ENCODE measurements at regions not wholly inside any gene's neighbourhood (a gene's known extent, or its start where the extent isn't known, plus 50 kb on each side); places are given as distances from the start of the nearest gene placed in this dataset.
A peak's percentile ranks its signal among the peaks of the same experiment; 100 is the strongest.

GRCh38 chr5:85143138-85143537 lies 758.5 kb upstream of the EDIL3 start:
- ATAC-seq (no peak), DNase-seq (ENCODE audit: missing footprints) (no peak)
- intact Hi-C loops (cut with DNase I), result no loop called here

GRCh38 chr5:85148701-85149100 lies 764.0 kb upstream of the EDIL3 start:
- ATAC-seq, result no peak
- intact Hi-C loops (cut with DNase I), result no loop called here
- no peak for DNase-seq (ENCODE audit: missing footprints)

- ATAC-seq (no peak), DNase-seq (ENCODE audit: missing footprints) (no peak)
- intact Hi-C loops (cut with DNase I), result no loop called here
These were observed 774.7 kb upstream of the EDIL3 start for GRCh38 chr5:85159395-85159794.

- intact Hi-C loops (cut with DNase I), result no loop called here
- no peak for DNase-seq (ENCODE audit: missing footprints)
- ATAC-seq, result no peak
These were observed 783.8 kb upstream of the EDIL3 start for GRCh38 chr5:85168474-85168873.

GRCh38 chr5:85170183-85170582 lies 785.5 kb upstream of the EDIL3 start:
- intact Hi-C loops (cut with DNase I), result no loop called here
- DNase-seq (ENCODE audit: missing footprints) (no peak), ATAC-seq (no peak)

- ATAC-seq (no peak), DNase-seq (ENCODE audit: missing footprints) (no peak)
- intact Hi-C loops (cut with DNase I), result no loop called here
These were observed 788.8 kb upstream of the EDIL3 start for GRCh38 chr5:85173469-85173868.

- intact Hi-C loops (cut with DNase I), result no loop called here
- ATAC-seq (no peak), DNase-seq (ENCODE audit: missing footprints) (no peak)
These were observed 797.7 kb upstream of the EDIL3 start for GRCh38 chr5:85182344-85182743.

- intact Hi-C loops (cut with DNase I), result no loop called here
- ATAC-seq (no peak), DNase-seq (ENCODE audit: missing footprints) (peak; percentile 43)
These were observed 819.6 kb upstream of the EDIL3 start for GRCh38 chr5:85204289-85204688.

GRCh38 chr5:85205430-85205829 lies 820.8 kb upstream of the EDIL3 start:
- DNase-seq (ENCODE audit: missing footprints) (no peak), ATAC-seq (no peak)
- intact Hi-C loops (cut with DNase I), result no loop called here

GRCh38 chr5:85225388-85225787 lies 840.7 kb upstream of the EDIL3 start:
- intact Hi-C loops (cut with DNase I), result no loop called here
- ATAC-seq (no peak), DNase-seq (ENCODE audit: missing footprints) (no peak)

GRCh38 chr5:85249204-85249603 lies 864.5 kb upstream of the EDIL3 start:
- intact Hi-C loops (cut with DNase I), result no loop called here
- no peak for ATAC-seq
- DNase-seq (ENCODE audit: missing footprints), result no peak

GRCh38 chr5:85263125-85263524 lies 878.4 kb upstream of the EDIL3 start:
- ATAC-seq, result no peak
- intact Hi-C loops (cut with DNase I), result no loop called here
- no peak for DNase-seq (ENCODE audit: missing footprints)

GRCh38 chr5:85266692-85267091 lies 882.0 kb upstream of the EDIL3 start:
- ATAC-seq, result no peak
- intact Hi-C loops (cut with DNase I), result no loop called here

GRCh38 chr5:85268194-85268593 lies 883.5 kb upstream of the EDIL3 start:
- no peak for DNase-seq (ENCODE audit: missing footprints)
- no peak for ATAC-seq
- intact Hi-C loops (cut with DNase I), result no loop called here

More at GRCh38 chr5:85266692-85267091, 882.0 kb upstream of the EDIL3 start:
- no peak for DNase-seq (ENCODE audit: missing footprints)

- intact Hi-C loops (cut with DNase I), result no loop called here
- DNase-seq (ENCODE audit: missing footprints) (no peak), ATAC-seq (no peak)
These were observed 893.5 kb upstream of the EDIL3 start for GRCh38 chr5:85278193-85278592.

GRCh38 chr5:85288914-85289313 lies 904.2 kb upstream of the EDIL3 start:
- intact Hi-C loops (cut with DNase I), result no loop called here
- no peak for ATAC-seq
- no peak for DNase-seq (ENCODE audit: missing footprints)

GRCh38 chr5:85293145-85293785 lies 908.6 kb upstream of the EDIL3 start:
- DNase-seq (ENCODE audit: missing footprints) (no peak), ATAC-seq (peak; percentile 73)
- intact Hi-C loops (cut with DNase I), result no loop called here

- DNase-seq (ENCODE audit: missing footprints), result no peak
- no peak for ATAC-seq
- intact Hi-C loops (cut with DNase I), result no loop called here
These were observed 919.8 kb upstream of the EDIL3 start for GRCh38 chr5:85304524-85304923.

GRCh38 chr5:85305766-85306165 lies 921.1 kb upstream of the EDIL3 start:
- DNase-seq (ENCODE audit: missing footprints) (no peak), ATAC-seq (no peak)
- intact Hi-C loops (cut with DNase I), result no loop called here

- peak; percentile 56 for DNase-seq (ENCODE audit: missing footprints)
- intact Hi-C loops (cut with DNase I), result no loop called here
- no peak for ATAC-seq
These were observed 926.9 kb upstream of the EDIL3 start for GRCh38 chr5:85311536-85311935.

- ATAC-seq (no peak), DNase-seq (ENCODE audit: missing footprints) (no peak)
- intact Hi-C loops (cut with DNase I), result no loop called here
These were observed 935.8 kb upstream of the EDIL3 start for GRCh38 chr5:85320495-85320894.

All from Right ventricle myocardium inferior (tissue), 1 donor.